Stimulated activated CD4-positive, alpha-beta T cell treated with anti-CD3 and anti-CD28 coated beads, Interleukin-2, amount 100 ng/mL, for 48 hours (primary cell): ENCODE measurements at regions not wholly inside any gene's neighbourhood (a gene's known extent, or its start where the extent isn't known, plus 50 kb on each side); places are given as distances from the start of the nearest gene placed in this dataset.
"Not testable (repeated sequence)": the region's sequence is repeated elsewhere in the genome, so short reads cannot be mapped to it uniquely, and the experiment has no call there.

Experiments
- DNase-seq, 2 donors: peaks; one replicate each; pipeline ENCODE4 v3.0.0-alpha.2; 2020

- no peak for DNase-seq
Observed at GRCh38 chrX:1009771-1010170, 202.7 kb downstream of the CRLF2 start.

- no peak for DNase-seq
Observed at GRCh38 chrX:1006156-1006730, 206.2 kb downstream of the CRLF2 start.

DNA sequence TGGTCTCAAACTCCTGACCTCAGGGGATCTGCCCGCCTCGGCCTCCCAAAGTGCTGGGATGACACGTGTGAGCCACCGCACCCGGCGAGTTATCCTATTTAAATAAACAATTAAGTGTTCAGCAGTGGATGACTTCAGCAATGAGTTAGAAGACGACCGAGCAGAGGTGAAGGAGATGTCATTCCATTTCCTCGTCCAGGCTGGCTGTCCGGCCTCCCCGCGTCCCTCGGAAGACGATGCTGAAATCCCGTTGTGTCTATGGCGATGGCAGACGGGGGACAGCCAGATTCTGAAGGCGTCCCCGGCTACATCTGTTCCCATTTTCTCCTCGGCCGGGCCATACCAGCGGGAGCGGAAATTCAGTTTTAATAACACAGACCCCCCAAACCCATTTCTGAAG is 209.8 kb downstream of the CRLF2 start:
- DNase-seq = no peak

DNA sequence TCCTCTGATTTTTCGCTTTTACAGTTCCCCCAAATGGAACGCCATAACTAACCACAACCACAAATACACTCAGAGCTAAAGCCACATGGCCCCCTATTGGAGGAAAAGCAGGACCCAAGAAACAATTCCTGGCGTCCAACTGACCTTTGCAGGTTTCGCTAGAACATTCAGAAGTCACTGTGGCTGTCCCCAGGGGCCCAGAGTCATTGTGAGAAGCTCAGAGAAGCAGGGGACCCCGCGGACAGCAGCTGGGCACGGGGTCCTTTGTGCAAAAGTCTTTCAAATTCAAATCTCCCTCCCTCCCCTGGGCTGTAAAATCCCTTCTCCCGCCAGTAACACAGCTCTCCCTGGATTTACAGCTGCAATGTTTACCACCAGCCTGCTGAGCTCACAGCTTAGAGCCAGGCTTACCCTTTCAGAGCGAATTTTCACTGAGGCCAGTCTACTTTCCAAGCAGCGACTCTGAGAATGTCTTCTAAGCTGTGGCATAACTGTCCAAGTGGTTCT is 214.8 kb downstream of the CRLF2 start:
- DNase-seq = no peak

- DNase-seq = no peak
Observed at GRCh38 chrX:994780-995179, 217.7 kb downstream of the CRLF2 start.

- DNase-seq = peak in 1 of 2 donors; percentile 58
Observed at GRCh38 chrX:989959-990510, 222.4 kb downstream of the CRLF2 start.

- not testable (repeated sequence) for DNase-seq
Observed at GRCh38 chrX:988530-988929, 223.9 kb downstream of the CRLF2 start.

- DNase-seq = no peak
Observed at GRCh38 chrX:981791-982626, 230.4 kb downstream of the CRLF2 start.

GRCh38 chrX:980587-981235 is 231.7 kb downstream of the CRLF2 start:
- no peak for DNase-seq

DNA sequence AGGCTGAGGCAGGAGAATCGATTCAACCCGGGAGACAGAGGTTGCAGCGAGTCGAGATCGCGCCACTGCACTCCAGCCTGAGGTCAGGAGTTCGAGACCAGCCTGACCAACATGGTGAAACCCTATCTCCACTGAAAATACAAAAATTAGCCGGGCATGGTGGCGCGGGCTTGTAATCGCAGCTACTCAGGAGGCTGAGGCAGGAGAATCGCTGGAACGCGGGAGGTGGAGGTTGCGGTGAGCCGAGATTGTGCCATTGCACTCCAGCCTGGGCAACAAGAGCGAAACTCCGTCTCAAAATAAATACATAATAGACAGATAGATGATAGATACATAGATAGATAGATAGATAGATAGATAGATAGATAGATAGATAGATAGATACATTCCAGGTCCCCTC is 233.3 kb downstream of the CRLF2 start:
- not testable (repeated sequence) for DNase-seq

DNA sequence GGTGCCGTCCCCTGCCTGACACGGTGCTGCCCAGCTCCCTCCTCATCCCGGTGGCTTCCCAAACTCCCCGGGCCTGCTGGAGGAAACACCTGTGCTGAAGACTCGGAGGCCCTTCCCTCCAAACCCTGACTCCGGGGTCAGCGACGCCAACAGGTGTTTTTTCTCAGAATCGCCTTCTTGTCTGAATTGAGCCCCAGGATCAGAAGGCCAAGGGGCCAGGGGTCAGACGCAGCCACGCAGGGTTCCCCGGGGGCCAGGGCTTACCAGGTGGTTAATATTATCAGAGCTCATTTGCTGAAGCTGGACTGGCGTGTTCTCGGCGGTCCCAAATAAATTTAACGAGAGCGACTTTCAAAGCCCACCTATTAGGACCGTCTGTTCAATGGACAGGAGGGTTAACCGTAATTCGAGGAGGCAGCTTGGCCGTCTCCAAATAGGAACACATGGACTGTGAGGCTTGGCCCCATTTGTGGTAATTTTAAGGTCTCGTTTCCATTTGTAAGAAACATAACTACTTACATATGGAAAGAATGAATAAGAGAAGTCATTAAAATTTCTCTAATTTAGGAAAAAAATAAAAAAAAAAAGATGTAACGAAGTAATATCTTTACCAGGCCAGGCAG is 239.3 kb downstream of the CRLF2 start:
- no peak for DNase-seq

- no peak for DNase-seq
Observed at GRCh38 chrX:968148-968965, 244.1 kb downstream of the CRLF2 start.

DNA sequence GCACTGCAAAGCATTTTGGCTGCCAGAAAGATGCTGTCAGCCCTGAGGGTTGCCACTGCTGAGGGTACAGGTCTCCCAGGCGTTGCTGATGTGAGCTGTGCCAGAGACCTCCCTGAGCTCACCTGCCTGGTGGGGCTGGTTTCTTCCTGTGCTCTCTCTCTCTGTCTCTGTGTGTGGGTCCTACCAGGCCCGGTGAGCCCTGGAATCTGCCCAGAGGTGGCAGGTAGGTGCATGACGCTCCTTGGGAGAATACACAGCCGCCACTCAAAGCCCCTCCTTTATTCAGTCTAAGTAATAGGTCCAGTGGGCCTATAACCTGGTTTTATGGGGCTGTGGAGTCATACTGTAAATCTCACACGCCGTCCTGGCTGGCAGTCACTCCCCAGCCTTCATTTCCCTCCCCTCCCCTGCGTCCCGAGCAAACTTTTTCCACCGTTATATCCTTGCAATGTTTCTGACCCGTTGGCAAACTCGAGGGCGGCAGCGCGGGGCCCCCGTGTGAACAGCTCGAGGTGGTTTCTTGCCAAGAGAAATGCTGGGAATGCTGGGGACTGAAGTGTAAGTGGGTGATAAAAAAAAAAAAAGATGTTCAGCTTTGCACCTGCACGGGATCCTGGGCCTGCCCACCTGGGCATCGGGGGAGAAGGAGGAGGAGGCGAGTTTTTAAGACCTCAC is 245.9 kb downstream of the CRLF2 start:
- DNase-seq = no peak

- no peak for DNase-seq
Observed at GRCh38 chrX:964831-965416, 247.5 kb downstream of the CRLF2 start.

DNA sequence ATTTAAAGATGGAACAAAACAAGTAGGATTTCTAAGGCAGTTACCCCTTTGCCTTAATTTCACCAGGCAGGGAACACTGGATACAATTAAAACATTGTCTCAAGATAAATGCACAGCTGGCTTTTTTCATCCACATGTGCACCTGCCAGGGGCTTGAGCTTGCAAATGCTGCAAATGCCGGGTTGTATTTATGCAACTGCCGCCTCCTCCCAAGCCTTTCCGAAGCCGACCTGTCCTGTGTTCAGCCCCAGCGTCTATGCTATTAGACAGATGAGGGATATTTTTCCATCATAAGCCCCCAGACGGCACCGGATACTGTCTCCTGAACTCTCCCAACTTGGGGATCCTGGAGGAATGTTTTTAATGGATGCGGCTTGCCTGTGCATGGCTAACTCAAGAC is 251.6 kb downstream of the CRLF2 start:
- no peak for DNase-seq

DNA sequence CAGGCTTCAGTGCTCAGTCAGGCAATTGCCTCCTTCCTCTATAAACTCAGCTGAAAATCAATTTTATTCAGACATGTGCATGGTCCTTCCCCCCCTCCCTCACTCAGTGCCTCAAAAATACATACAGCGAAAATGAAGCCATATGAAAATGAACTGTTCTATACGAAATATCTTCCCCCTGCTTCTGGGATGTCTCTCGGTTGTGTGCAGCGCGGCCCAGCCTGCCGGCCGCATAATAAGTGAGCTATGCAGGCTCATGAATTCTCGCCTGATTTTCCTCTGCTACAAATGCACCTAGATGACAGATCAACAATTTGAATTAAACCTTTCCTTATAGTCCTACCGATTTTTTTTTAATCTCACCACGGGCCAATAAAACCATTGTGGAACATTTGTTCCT is 252.9 kb downstream of the CRLF2 start:
- DNase-seq = no peak

GRCh38 chrX:955168-955781 is 257.2 kb downstream of the CRLF2 start:
- DNase-seq = not testable (repeated sequence)

DNA sequence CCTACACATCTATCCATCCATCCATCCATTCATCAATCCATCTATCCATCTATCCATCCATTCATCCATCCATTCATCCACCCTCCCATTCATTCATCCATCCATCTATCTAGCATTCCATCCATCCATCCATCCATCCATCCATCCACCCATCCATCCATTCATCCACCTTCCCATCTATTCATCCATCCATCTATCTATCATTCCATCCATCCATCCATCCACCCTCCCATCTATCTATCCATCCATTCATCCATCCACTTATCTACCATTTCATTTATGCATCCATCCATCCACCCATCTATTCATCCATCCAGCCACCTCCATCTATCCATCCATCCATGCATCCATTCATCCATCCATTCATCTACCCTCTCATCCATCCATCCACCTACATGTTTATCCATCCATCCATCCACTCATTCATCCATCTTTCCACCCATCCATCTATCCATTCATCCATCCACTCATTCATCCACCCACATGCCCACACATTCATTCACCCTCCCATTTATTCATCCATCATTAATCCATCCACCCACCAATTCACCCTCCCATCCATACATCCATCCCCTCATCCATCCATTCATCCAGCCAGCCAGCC is 258.5 kb downstream of the CRLF2 start:
- DNase-seq = no peak

GRCh38 chrX:952816-953215 is 259.6 kb downstream of the CRLF2 start:
- no peak for DNase-seq

DNA sequence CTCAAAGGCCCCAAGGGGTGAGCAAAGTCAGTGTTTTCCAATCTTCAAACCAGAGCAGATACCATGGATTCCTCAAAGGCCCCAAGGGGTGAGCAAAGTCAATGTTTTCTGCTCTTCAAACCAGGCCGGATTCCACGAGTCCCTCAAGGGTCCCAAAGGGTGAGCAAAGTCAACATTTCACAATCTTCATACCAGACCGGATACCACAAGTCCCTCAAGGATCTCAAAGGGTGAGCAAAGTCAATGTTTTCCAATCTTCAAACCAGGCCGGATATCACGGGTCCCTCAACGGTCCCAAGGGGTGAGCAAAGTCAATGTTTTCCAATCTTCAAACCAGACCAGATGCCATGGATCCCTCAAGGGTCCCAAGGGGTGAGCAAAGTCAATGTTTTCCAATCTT is 265.2 kb downstream of the CRLF2 start:
- DNase-seq = not testable (repeated sequence)
